ENCODE measurements at regions not wholly inside any gene's neighbourhood (a gene's known extent, or its start where the extent isn't known, plus 50 kb on each side); places are given as distances from the start of the nearest gene placed in this dataset.

DNA sequence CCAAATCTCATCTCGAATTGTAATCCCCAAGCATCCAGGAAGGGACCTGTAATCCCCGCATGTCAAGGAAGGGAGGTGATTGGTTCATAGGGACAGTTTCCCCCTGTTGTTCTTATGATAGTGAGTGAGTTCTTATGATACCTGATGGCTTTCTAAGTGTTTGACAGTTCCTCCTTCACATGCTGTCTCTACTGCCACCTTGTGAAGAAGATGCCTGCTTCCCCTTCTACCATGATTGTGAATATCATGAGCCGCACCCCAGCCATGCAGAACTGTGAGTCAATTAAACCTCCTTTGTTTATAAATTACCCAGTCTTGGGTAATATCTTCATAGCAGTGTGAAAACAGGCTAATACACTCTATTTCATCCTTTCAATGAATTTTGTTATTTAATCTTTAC is 446.7 kb downstream of the RNF144A start:
- Mint-ChIP-seq H3K9me3 (peaks cover 40% of the 10 kb centered on the region), H3K36me3 (ENCODE audit: low read depth) (no peaks in the 10 kb centered on the region), H3K4me3 (no peak overlapping the region), H3K27ac (no peak overlapping the region), H3K4me1 (ENCODE audit: low read depth) (no peaks in the 10 kb centered on the region), H3K27me3 (ENCODE audit: insufficient read depth) (no peaks in the 10 kb centered on the region)
- DNase-seq = no peak
- TF ChIP-seq CTCF (IDR thresholded peaks at IDR 0.05) = no peak

GRCh38 chr2:7368211-7368610 is 451.0 kb downstream of the RNF144A start:
- H3K4me3 Mint-ChIP-seq = no peak overlapping the region
- H3K27ac Mint-ChIP-seq = no peak overlapping the region
- TF ChIP-seq CTCF (IDR thresholded peaks at IDR 0.05) = no peak
- H3K9me3 Mint-ChIP-seq = peaks cover 41% of the 10 kb centered on the region
- no peaks in the 10 kb centered on the region for H3K27me3 Mint-ChIP-seq (ENCODE audit: insufficient read depth)
- H3K4me1 Mint-ChIP-seq (ENCODE audit: low read depth) = no peaks in the 10 kb centered on the region
- no peaks in the 10 kb centered on the region for H3K36me3 Mint-ChIP-seq (ENCODE audit: low read depth)
- DNase-seq = no peak

GRCh38 chr2:7373156-7373555 is 455.9 kb downstream of the RNF144A start:
- no peak overlapping the region for H3K4me3 Mint-ChIP-seq
- peaks cover 39% of the 10 kb centered on the region for H3K9me3 Mint-ChIP-seq
- no peaks in the 10 kb centered on the region; the same call in 1 of the 2 replicates for H3K27me3 Mint-ChIP-seq (ENCODE audit: insufficient read depth)
- no peaks in the 10 kb centered on the region for H3K4me1 Mint-ChIP-seq (ENCODE audit: low read depth)
- DNase-seq = no peak
- TF ChIP-seq CTCF (IDR thresholded peaks at IDR 0.05) = no peak
- H3K27ac Mint-ChIP-seq = no peak overlapping the region
- H3K36me3 Mint-ChIP-seq (ENCODE audit: low read depth) = no peaks in the 10 kb centered on the region

DNA sequence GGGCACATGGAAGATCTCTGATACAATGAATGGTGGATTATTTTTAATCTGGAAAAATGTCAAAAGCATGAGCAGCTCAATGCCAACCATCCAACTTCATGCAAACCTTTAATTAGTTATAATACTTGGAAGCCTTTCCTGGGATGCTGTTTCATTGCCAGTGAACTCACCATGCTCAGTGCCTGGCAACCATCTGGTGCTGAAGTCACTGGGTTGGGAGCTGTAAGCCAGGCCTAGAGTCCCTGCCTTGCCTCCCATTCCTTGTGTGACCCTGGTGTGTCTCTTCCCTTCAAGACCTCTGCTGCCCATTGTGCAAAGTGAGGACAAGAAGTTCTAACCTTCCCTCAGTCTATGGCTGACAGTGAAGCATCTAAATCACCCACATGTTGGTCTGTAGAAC is 458.7 kb downstream of the RNF144A start:
- H3K4me1 Mint-ChIP-seq (ENCODE audit: low read depth) = no peaks in the 10 kb centered on the region
- no peaks in the 10 kb centered on the region; the same call in 1 of the 2 replicates for H3K27me3 Mint-ChIP-seq (ENCODE audit: insufficient read depth)
- no peaks in the 10 kb centered on the region for H3K36me3 Mint-ChIP-seq (ENCODE audit: low read depth)
- peaks cover 36% of the 10 kb centered on the region for H3K9me3 Mint-ChIP-seq
- H3K4me3 Mint-ChIP-seq = no peak overlapping the region
- no peak for TF ChIP-seq CTCF (IDR thresholded peaks at IDR 0.05)
- no peak overlapping the region for H3K27ac Mint-ChIP-seq
- no peak for DNase-seq

GRCh38 chr2:7377916-7378569 is 460.8 kb downstream of the RNF144A start:
- no peak for DNase-seq
- peaks cover 42% of the 10 kb centered on the region for H3K9me3 Mint-ChIP-seq
- H3K27ac Mint-ChIP-seq = no peak overlapping the region
- TF ChIP-seq CTCF (IDR thresholded peaks at IDR 0.05) = no peak
- no peak overlapping the region for H3K4me3 Mint-ChIP-seq
- H3K4me1 Mint-ChIP-seq (ENCODE audit: low read depth) = no peaks in the 10 kb centered on the region
- H3K36me3 Mint-ChIP-seq (ENCODE audit: low read depth) = no peaks in the 10 kb centered on the region
- H3K27me3 Mint-ChIP-seq (ENCODE audit: insufficient read depth) = no peaks in the 10 kb centered on the region; the same call in 1 of the 2 replicates

Measured in HFFc6 (cell line).